Ovary (tissue), 7 donors: ENCODE measurements at regions not wholly inside any gene's neighbourhood (a gene's known extent, or its start where the extent isn't known, plus 50 kb on each side); places are given as distances from the start of the nearest gene placed in this dataset.

Source experiments
- DNase-seq, 5 donors: peaks; one replicate each; pipeline ENCODE4 v3.0.0-alpha.2; 2019 to 2020
- H3K27ac ChIP-seq, 2 donors: fragments of 200-600 bp; one replicate each; pipeline versions ENCODE4 v1.5.1 to v1.8.0; 2019 to 2022
- H3K27me3 ChIP-seq: fragments of 200-600 bp; one replicate; pipeline ENCODE4 v1.8.0; 2022
- H3K36me3 ChIP-seq: fragments of 200-600 bp; sonication (generic); one replicate; pipeline ENCODE4 v1.5.1; 2019
- H3K4me1 ChIP-seq: one replicate; pipeline ENCODE4 v1.8.1; 2013; ENCODE audit warnings: mild to moderate bottlenecking, moderate library complexity; ENCODE audit not compliant: insufficient read depth
- H3K4me3 ChIP-seq: fragments of 200-600 bp; sonication (generic); one replicate; pipeline ENCODE4 v1.5.1; 2017
- H3K9me3 ChIP-seq, 2 donors: fragments of 200-600 bp in 1 of 2; sonication (generic) in 1 of 2; one replicate each; pipeline versions ENCODE4 v1.5.1 to v1.8.1; 2013 to 2019; ENCODE audit warnings: mild to moderate bottlenecking in 1 of 2, moderate library complexity in 1 of 2
- CTCF ChIP-seq, 3 donors: fragments of 450-650 bp in 2 of 3; fragments of 200-600 bp in 1 of 3; IDR thresholded peaks; one replicate each; pipeline versions ENCODE4 v1.5.1 to v1.8.0; 2016 to 2022; ENCODE audit warnings: antibody characterized with exemption in 3 of 3, mild to moderate bottlenecking in 1 of 3
- EP300 ChIP-seq: sonication (generic); formaldehyde crosslinking; IDR thresholded peaks from one replicate; pipeline ENCODE4 v1.6.1; 2017; ENCODE audit warnings: antibody characterized with exemption
- POLR2A ChIP-seq: fragments of 450-650 bp; IDR thresholded peaks from one replicate; pipeline ENCODE4 v1.6.1; 2017; ENCODE audit warnings: antibody characterized with exemption, mild to moderate bottlenecking, moderate library complexity
- WGBS, 3 donors: extraction: QIAGEN DNeasy Blood & Tissue Kit in 1 of 3; methylation state at CpG; one replicate each; pipeline versions ENCODE4 v1.1.5 to v1.1.7; 2013 to 2017; 5-methylcytosine and 5-hydroxymethylcytosine counted together
- intact Hi-C, 4 donors: fragments of 100-400 bp; cut with DNase I; formaldehyde crosslinking; loops; one replicate each; pipeline versions ENCODE4 v1.11.0 to v1.15.1; 2022 to 2023
- donor health status: DM: no; HTN: no; CAD: no; lungs with moderate emphysema.
- donor health status: DM: no; HTN: no; CAD: no.
- donor health status: Bipolar disorder and iron deficiency.
- donor health status: DM: no; HTN: no; CAD: no.
- donor health status: DM: yes; HTN: yes; CAD: no.

- intact Hi-C loops = no loop called here
- Histone ChIP-seq H3K4me1 (no peaks in the 10 kb centered on the region), H3K9me3 (no peaks in the 10 kb centered on the region), H3K27ac (no peak overlapping the region), H3K36me3 (no peaks in the 10 kb centered on the region), H3K27me3 (no peaks in the 10 kb centered on the region), H3K4me3 (no peak overlapping the region)
- no peak for DNase-seq
- WGBS, 3 donors = 67 to 72% (median 69%) methylated on average over 2 of the region's 2 CpGs
- TF ChIP-seq POLR2A = no peak
- TF ChIP-seq CTCF (IDR thresholded peaks at IDR 0.05) = no peak
Observed at GRCh38 chr15:59830098-59830497, 141.0 kb upstream of the BNIP2 start.

- Histone ChIP-seq H3K4me3 (no peak overlapping the region), H3K27ac (no peak overlapping the region), H3K4me1 (no peaks in the 10 kb centered on the region), H3K9me3 (no peaks in the 10 kb centered on the region), H3K36me3 (no peaks in the 10 kb centered on the region), H3K27me3 (no peaks in the 10 kb centered on the region)
- 73 to 82% (median 75%) methylated on average over 15 of the region's 15 CpGs for WGBS, 3 donors
- intact Hi-C loops = no loop called here
- no peak for TF ChIP-seq POLR2A
- no peak for DNase-seq
Observed at GRCh38 chr15:59828861-59829260, 139.7 kb upstream of the BNIP2 start.

GRCh38 chr15:59828263-59828662 is 139.1 kb upstream of the BNIP2 start:
- WGBS, 3 donors = 26 to 36% (median 32%) methylated on average over 4 of the region's 4 CpGs
- TF ChIP-seq POLR2A (no peak), CTCF (IDR thresholded peaks at IDR 0.05) (no peak), EP300 (no peak)
- intact Hi-C loops = no loop called here
- no peaks in the 10 kb centered on the region for H3K9me3 ChIP-seq
- no peak for DNase-seq
- no peaks in the 10 kb centered on the region for H3K4me1 ChIP-seq
- no peak overlapping the region for H3K27ac ChIP-seq
- no peak overlapping the region for H3K4me3 ChIP-seq
- no peaks in the 10 kb centered on the region for H3K36me3 ChIP-seq
- no peaks in the 10 kb centered on the region for H3K27me3 ChIP-seq

GRCh38 chr15:59825901-59826300 is 136.8 kb upstream of the BNIP2 start:
- no peaks in the 10 kb centered on the region for H3K27me3 ChIP-seq
- H3K4me1 ChIP-seq = no peaks in the 10 kb centered on the region
- H3K36me3 ChIP-seq = no peaks in the 10 kb centered on the region
- H3K9me3 ChIP-seq = no peaks in the 10 kb centered on the region
- TF ChIP-seq EP300 (no peak), CTCF (IDR thresholded peaks at IDR 0.05) (no peak), POLR2A (no peak)
- WGBS, 3 donors = 44 to 54% (median 48%) methylated on average over 7 of the region's 7 CpGs
- DNase-seq = no peak
- intact Hi-C loops = no loop called here
- no peak overlapping the region for H3K27ac ChIP-seq
- no peak overlapping the region for H3K4me3 ChIP-seq

GRCh38 chr15:59821286-59821685 is 132.2 kb upstream of the BNIP2 start:
- intact Hi-C loops = no loop called here
- Histone ChIP-seq H3K36me3 (no peaks in the 10 kb centered on the region), H3K4me1 (no peaks in the 10 kb centered on the region), H3K27ac (no peak overlapping the region), H3K9me3 (no peaks in the 10 kb centered on the region), H3K4me3 (no peak overlapping the region), H3K27me3 (no peaks in the 10 kb centered on the region)
- WGBS, 3 donors = 53 to 71% (median 60%) methylated on average over 1 of the region's 1 CpG
- no peak for DNase-seq
- TF ChIP-seq EP300 = no peak
- TF ChIP-seq CTCF (IDR thresholded peaks at IDR 0.05) = no peak
- no peak for TF ChIP-seq POLR2A
